Peyer's patch (tissue), 4 donors: ENCODE measurements at regions not wholly inside any gene's neighbourhood (a gene's known extent, or its start where the extent isn't known, plus 50 kb on each side); places are given as distances from the start of the nearest gene placed in this dataset.

ENCODE experiments used
- DNase-seq, 3 donors: peaks; one replicate each; pipeline ENCODE4 v3.0.0-alpha.2; 2017 to 2019
- H3K27ac ChIP-seq, 4 donors: fragments of 200-600 bp; sonication (generic); one replicate each; pipeline ENCODE4 v1.5.1; 2016 to 2019
- H3K27me3 ChIP-seq, 2 donors: fragments of 200-600 bp; sonication (generic); one replicate each; pipeline ENCODE4 v1.5.1; 2019
- H3K36me3 ChIP-seq, 3 donors: fragments of 200-600 bp; sonication (generic); one replicate each; pipeline ENCODE4 v1.5.1; 2016 to 2019
- H3K4me1 ChIP-seq, 4 donors: fragments of 200-600 bp; sonication (generic); one replicate each; pipeline ENCODE4 v1.5.1; 2016 to 2019
- H3K4me3 ChIP-seq, 4 donors: fragments of 200-600 bp; sonication (generic); 1 replicate in 3 of 4; 2 replicates in 1 of 4; pipeline ENCODE4 v1.5.1; 2016 to 2019; ENCODE audit warnings: mild to moderate bottlenecking in 1 of 4
- H3K9me3 ChIP-seq, 4 donors: fragments of 200-600 bp; sonication (generic); one replicate each; pipeline ENCODE4 v1.5.1; 2016 to 2019; ENCODE audit warnings: mild to moderate bottlenecking in 1 of 4
- POLR2A ChIP-seq, 2 donors: fragments of 450-650 bp; IDR thresholded peaks; one replicate each; pipeline ENCODE4 v1.5.1; 2017; ENCODE audit warnings: antibody characterized with exemption in 2 of 2, mild to moderate bottlenecking in 2 of 2, moderate library complexity in 2 of 2
- TF ChIP-seq, protein P1 (sequence below), 6 experiments: fragments of 450-650 bp in 4 of 6; fragments of 200-600 bp in 2 of 6; sonication (generic) in 1 of 6; IDR thresholded peaks; one replicate each; pipeline ENCODE4 v1.5.1; 2017 to 2019; ENCODE audit warnings: antibody characterized with exemption in 6 of 6, mild to moderate bottlenecking in 3 of 6, moderate library complexity in 1 of 6

DNA sequence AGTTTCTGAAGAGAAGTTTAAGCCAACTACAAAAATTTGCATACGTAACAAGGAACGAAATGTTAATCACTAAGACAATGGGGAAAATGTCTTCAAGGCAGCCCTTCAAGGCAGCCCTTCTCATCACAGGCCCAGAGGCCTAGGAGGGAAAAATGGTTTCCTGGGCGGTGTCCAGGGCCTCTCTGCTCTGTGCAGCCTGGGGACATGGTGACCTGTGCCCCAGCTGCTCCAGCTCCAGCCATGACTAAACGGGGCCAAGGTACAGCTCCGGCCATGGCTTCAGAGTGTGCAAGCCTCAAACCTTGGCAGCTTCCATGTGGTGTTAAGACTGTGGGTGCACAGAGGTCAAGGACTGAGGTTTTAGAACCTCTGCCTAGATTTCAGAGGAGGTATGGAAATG lies 325.1 kb downstream of the FRK start:
- Histone ChIP-seq H3K4me1 (no peaks in the 10 kb centered on the region), H3K27ac (no peak overlapping the region), H3K36me3 (no peaks in the 10 kb centered on the region), H3K4me3 (no peak overlapping the region), H3K27me3 (no peaks in the 10 kb centered on the region), H3K9me3 (no peaks in the 10 kb centered on the region)
- TF ChIP-seq POLR2A (IDR thresholded peaks at IDR 0.05) = no peak
- TF ChIP-seq, protein P1, sequence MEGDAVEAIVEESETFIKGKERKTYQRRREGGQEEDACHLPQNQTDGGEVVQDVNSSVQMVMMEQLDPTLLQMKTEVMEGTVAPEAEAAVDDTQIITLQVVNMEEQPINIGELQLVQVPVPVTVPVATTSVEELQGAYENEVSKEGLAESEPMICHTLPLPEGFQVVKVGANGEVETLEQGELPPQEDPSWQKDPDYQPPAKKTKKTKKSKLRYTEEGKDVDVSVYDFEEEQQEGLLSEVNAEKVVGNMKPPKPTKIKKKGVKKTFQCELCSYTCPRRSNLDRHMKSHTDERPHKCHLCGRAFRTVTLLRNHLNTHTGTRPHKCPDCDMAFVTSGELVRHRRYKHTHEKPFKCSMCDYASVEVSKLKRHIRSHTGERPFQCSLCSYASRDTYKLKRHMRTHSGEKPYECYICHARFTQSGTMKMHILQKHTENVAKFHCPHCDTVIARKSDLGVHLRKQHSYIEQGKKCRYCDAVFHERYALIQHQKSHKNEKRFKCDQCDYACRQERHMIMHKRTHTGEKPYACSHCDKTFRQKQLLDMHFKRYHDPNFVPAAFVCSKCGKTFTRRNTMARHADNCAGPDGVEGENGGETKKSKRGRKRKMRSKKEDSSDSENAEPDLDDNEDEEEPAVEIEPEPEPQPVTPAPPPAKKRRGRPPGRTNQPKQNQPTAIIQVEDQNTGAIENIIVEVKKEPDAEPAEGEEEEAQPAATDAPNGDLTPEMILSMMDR (IDR thresholded peaks at IDR 0.05) = no peak
- no peak for DNase-seq

DNA sequence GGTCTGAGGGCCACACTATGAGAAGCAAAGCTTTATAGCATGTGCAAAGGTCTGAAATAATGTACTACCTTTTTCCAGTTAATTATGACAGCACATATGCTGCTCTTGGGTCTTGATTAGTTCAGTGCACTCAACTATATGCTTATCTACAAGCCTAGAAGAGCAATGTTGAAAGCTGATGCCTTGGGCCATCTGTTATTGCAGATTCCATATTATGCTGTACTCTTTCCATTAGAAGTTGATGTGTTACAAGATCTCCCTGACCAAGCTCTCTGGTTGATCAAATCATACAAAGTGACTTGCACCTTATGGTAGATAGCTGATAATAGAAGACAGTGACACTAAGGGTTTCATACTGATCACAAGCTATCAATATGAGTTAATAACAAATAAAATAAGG lies 327.3 kb downstream of the FRK start:
- no peaks in the 10 kb centered on the region for H3K9me3 ChIP-seq
- no peak for DNase-seq
- no peaks in the 10 kb centered on the region for H3K4me1 ChIP-seq
- no peaks in the 10 kb centered on the region for H3K27me3 ChIP-seq
- H3K36me3 ChIP-seq = no peaks in the 10 kb centered on the region
- H3K27ac ChIP-seq = no peak overlapping the region
- TF ChIP-seq, protein P1 (IDR thresholded peaks at IDR 0.05) = no peak
- no peak for TF ChIP-seq POLR2A (IDR thresholded peaks at IDR 0.05)
- no peak overlapping the region for H3K4me3 ChIP-seq

DNA sequence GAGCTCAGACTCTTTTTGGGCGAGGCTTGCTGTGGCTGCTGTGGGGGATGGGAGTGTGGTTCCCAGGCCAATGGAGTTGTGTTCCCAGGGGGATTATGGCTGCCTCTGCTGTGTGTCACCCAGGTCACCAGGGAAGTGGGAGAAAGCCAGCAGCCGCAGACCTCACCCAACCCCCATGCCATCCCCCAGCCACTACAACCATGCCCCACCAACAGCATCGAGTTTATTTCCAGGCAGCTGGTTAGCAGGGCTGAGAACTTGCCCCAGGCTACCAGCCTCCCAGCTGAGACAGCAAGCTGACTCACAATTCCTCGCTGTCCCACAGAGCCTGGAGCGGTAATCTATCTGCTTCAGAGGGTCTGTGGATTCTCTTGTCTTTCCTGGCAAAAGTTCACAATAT lies 331.7 kb downstream of the FRK start:
- H3K9me3 ChIP-seq = no peaks in the 10 kb centered on the region
- no peak overlapping the region for H3K27ac ChIP-seq
- TF ChIP-seq, protein P1 (IDR thresholded peaks at IDR 0.05) = no peak
- TF ChIP-seq POLR2A (IDR thresholded peaks at IDR 0.05) = no peak
- no peak for DNase-seq
- no peaks in the 10 kb centered on the region for H3K4me1 ChIP-seq
- H3K4me3 ChIP-seq = no peak overlapping the region
- no peaks in the 10 kb centered on the region for H3K27me3 ChIP-seq
- H3K36me3 ChIP-seq = no peaks in the 10 kb centered on the region

DNA sequence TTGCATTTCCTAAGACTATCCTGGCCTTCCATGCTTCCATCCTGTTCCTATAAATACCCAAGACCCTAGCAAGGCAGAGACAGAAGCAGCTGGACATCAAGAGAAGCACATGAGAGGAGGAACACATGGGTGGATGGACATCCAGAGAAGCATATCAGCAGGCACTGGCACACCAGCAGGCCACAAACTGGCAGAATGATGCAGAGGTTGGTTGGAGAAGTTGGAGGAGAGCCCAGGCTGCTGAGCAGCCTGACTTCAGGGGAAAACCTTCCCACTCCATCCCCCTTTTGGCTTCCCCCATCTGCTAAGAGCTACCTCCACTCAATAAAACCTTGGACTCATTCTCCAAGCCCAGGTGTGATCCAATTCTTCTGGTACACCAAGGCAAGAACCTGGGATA lies 332.5 kb downstream of the FRK start:
- Histone ChIP-seq H3K4me1 (no peaks in the 10 kb centered on the region), H3K4me3 (no peak overlapping the region), H3K36me3 (no peaks in the 10 kb centered on the region), H3K27me3 (no peaks in the 10 kb centered on the region), H3K27ac (no peak overlapping the region), H3K9me3 (no peaks in the 10 kb centered on the region)
- no peak for TF ChIP-seq POLR2A (IDR thresholded peaks at IDR 0.05)
- TF ChIP-seq, protein P1 (IDR thresholded peaks at IDR 0.05) = no peak
- DNase-seq = no peak

DNA sequence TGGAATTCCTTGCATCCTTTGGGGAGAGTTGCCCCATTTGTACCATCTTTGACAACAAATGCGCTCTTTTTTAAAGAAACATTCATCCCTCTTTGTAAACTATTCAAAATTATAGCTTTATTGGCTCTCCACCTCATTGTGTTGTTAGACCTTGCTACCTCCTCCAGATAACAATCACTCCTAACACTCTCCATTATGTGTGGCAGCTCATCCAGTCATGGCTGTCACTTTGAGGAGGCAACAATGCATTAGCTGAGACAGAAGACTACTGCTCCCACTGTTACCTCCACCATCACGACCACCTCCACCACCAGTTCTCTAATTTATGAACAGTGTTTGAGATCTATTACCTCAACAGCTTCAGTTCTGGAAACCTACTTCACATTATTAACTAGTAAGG lies 339.1 kb downstream of the FRK start:
- Histone ChIP-seq H3K27me3 (no peaks in the 10 kb centered on the region), H3K4me1 (no peaks in the 10 kb centered on the region), H3K4me3 (no peak overlapping the region), H3K27ac (no peak overlapping the region), H3K36me3 (no peaks in the 10 kb centered on the region), H3K9me3 (no peaks in the 10 kb centered on the region)
- no peak for DNase-seq
- TF ChIP-seq, protein P1 (IDR thresholded peaks at IDR 0.05) = no peak
- no peak for TF ChIP-seq POLR2A (IDR thresholded peaks at IDR 0.05)

DNA sequence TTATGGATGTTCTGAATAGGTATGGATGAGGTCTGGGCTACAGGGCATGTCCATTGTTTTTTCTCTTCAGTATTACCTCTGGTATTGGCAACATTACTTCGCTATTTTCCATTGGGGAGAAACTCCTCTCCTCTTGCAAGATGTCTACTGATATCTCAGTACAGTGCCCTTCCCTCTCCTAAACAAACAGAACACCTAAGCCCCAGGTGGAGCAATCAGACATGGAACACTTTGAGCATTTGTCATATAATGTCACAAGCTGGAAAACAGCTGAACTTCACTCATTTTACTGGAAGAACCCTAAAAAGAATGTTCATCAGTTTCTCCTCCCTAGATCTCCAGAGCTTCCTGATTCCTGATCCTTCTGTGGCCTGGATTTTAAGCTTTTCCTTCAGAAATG lies 339.8 kb downstream of the FRK start:
- Histone ChIP-seq H3K9me3 (no peaks in the 10 kb centered on the region), H3K4me1 (no peaks in the 10 kb centered on the region), H3K36me3 (no peaks in the 10 kb centered on the region), H3K27me3 (no peaks in the 10 kb centered on the region), H3K4me3 (no peak overlapping the region), H3K27ac (no peak overlapping the region)
- no peak for DNase-seq
- no peak for TF ChIP-seq POLR2A (IDR thresholded peaks at IDR 0.05)
- TF ChIP-seq, protein P1 (IDR thresholded peaks at IDR 0.05) = no peak
